GM12892 (cell line): ENCODE measurements at regions not wholly inside any gene's neighbourhood (a gene's known extent, or its start where the extent isn't known, plus 50 kb on each side); places are given as distances from the start of the nearest gene placed in this dataset.

ENCODE experiments used
- POLR2A ChIP-seq: IDR thresholded peaks from 2 replicates; pipeline ENCODE4 v1.6.1; 2011; ENCODE audit warnings: low read depth, low read length, control low read depth
- POLR2AphosphoS5 ChIP-seq: IDR thresholded peaks from 2 replicates; pipeline ENCODE4 v1.6.1; 2011; ENCODE audit warnings: low read depth, low read length, control low read depth
- TAF1 ChIP-seq: IDR thresholded peaks from 2 replicates; pipeline ENCODE4 v1.6.1; 2011; ENCODE audit warnings: low read depth, mild to moderate bottlenecking, control low read depth, low read length, borderline replicate concordance

- TF ChIP-seq POLR2A (no peak), POLR2AphosphoS5 (no peak), TAF1 (no peak)
Measured at GRCh38 chr2:239691720-239692119, 290.9 kb upstream of the HDAC4 start.
